Mesenchymal stem cell (in vitro differentiated cells and primary cell): ENCODE measurements at regions not wholly inside any gene's neighbourhood (a gene's known extent, or its start where the extent isn't known, plus 50 kb on each side); places are given as distances from the start of the nearest gene placed in this dataset.

ENCODE experiments used
- DNase-seq: peaks from one replicate; pipeline ENCODE4 v3.0.0-alpha.2; 2013
- H2AFZ ChIP-seq: one replicate; pipeline ENCODE4 v1.6.1; 2013; ENCODE audit warnings: low read depth, mild to moderate bottlenecking, control low read depth, inconsistent platforms, low read length, moderate library complexity
- H2AK5ac ChIP-seq: 2 replicates; pipeline ENCODE4 v1.6.1; 2013; ENCODE audit warnings: low read length, moderate library complexity, mild to moderate bottlenecking, inconsistent platforms; ENCODE audit not compliant: severe bottlenecking
- H2BK120ac ChIP-seq: one replicate; pipeline ENCODE4 v1.6.1; 2013; ENCODE audit warnings: low read depth, mild to moderate bottlenecking, inconsistent platforms, low read length, moderate library complexity
- H2BK12ac ChIP-seq, 2 experiments: one replicate each; pipeline ENCODE4 v1.6.1; 2013; ENCODE audit warnings: inconsistent platforms in 2 of 2, low read length in 2 of 2, mild to moderate bottlenecking in 2 of 2, moderate library complexity in 2 of 2, control low read depth in 1 of 2
- H2BK15ac ChIP-seq: one replicate; pipeline ENCODE4 v1.6.1; 2013; ENCODE audit warnings: mild to moderate bottlenecking, low read depth, inconsistent platforms; ENCODE audit not compliant: poor library complexity, severe bottlenecking
- H2BK5ac ChIP-seq: 2 replicates; pipeline ENCODE4 v1.6.1; 2013; ENCODE audit warnings: low read depth, mild to moderate bottlenecking, low read length, control low read depth, inconsistent platforms; ENCODE audit not compliant: poor library complexity, severe bottlenecking
- H3K14ac ChIP-seq, 2 experiments: one replicate each; pipeline ENCODE4 v1.6.1; 2013; ENCODE audit warnings: inconsistent platforms in 2 of 2, low read length in 2 of 2, control low read depth in 1 of 2, mild to moderate bottlenecking in 1 of 2, moderate library complexity in 1 of 2
- H3K18ac ChIP-seq, 2 experiments: one replicate each; pipeline ENCODE4 v1.6.1; 2013; ENCODE audit warnings: inconsistent platforms in 2 of 2, low read length in 2 of 2, control low read depth in 1 of 2, low read depth in 1 of 2, mild to moderate bottlenecking in 1 of 2
- H3K23ac ChIP-seq, 2 experiments: one replicate each; pipeline ENCODE4 v1.6.1; 2013; ENCODE audit warnings: inconsistent platforms in 2 of 2, low read length in 2 of 2, mild to moderate bottlenecking in 2 of 2, moderate library complexity in 2 of 2, control low read depth in 1 of 2
- H3K27ac ChIP-seq: 2 replicates; pipeline ENCODE4 v1.5.1; 2013; ENCODE audit warnings: mild to moderate bottlenecking, moderate library complexity, low read length, control low read depth, inconsistent platforms; ENCODE audit not compliant: poor library complexity, severe bottlenecking
- H3K27me3 ChIP-seq, 2 experiments: 2 replicates each; pipeline versions ENCODE4 v1.6.1 to v1.7.0; 2013; ENCODE audit warnings: low read length in 2 of 2, mild to moderate bottlenecking in 2 of 2, moderate library complexity in 2 of 2, control low read depth in 1 of 2, inconsistent platforms in 1 of 2; ENCODE audit not compliant: control insufficient read depth in 1 of 2, insufficient read depth in 1 of 2
- H3K36me3 ChIP-seq, 2 experiments: 2 replicates each; pipeline versions ENCODE4 v1.6.1 to v1.7.0; 2013; ENCODE audit warnings: low read length in 2 of 2, control low read depth in 1 of 2, inconsistent platforms in 1 of 2, low read depth in 1 of 2, mild to moderate bottlenecking in 1 of 2; ENCODE audit not compliant: insufficient read depth in 2 of 2, control insufficient read depth in 1 of 2
- H3K4ac ChIP-seq, 2 experiments: one replicate each; pipeline ENCODE4 v1.6.1; 2013; ENCODE audit warnings: inconsistent platforms in 2 of 2, low read length in 2 of 2, mild to moderate bottlenecking in 2 of 2, moderate library complexity in 2 of 2, control low read depth in 1 of 2, low read depth in 1 of 2
- H3K4me1 ChIP-seq: 2 replicates; pipeline ENCODE4 v1.6.1; 2013; ENCODE audit warnings: low read depth, low read length, control low read depth; ENCODE audit not compliant: control insufficient read depth, insufficient read depth
- H3K4me2 ChIP-seq: 2 replicates; pipeline ENCODE4 v1.6.1; 2013; ENCODE audit warnings: low read length, mild to moderate bottlenecking, inconsistent platforms; ENCODE audit not compliant: poor library complexity, severe bottlenecking
- H3K4me3 ChIP-seq, 2 experiments: 2 replicates each; pipeline versions ENCODE4 v1.5.1 to v1.7.0; 2013; ENCODE audit warnings: low read length in 2 of 2, mild to moderate bottlenecking in 2 of 2, control low read depth in 1 of 2, low read depth in 1 of 2; ENCODE audit not compliant: insufficient read depth in 1 of 2
- H3K79me1 ChIP-seq: replicated peaks from 2 replicates; pipeline ENCODE4 v1.6.1; 2013; ENCODE audit warnings: mild to moderate bottlenecking, control low read depth, low read length, inconsistent platforms; ENCODE audit not compliant: poor library complexity, severe bottlenecking
- H3K9ac ChIP-seq: 2 replicates; pipeline ENCODE4 v1.7.0; 2013; ENCODE audit warnings: mild to moderate bottlenecking, low read length, moderate library complexity
- H3K9me3 ChIP-seq: 2 replicates; pipeline ENCODE4 v1.7.0; 2013; ENCODE audit warnings: mild to moderate bottlenecking, low read length; ENCODE audit not compliant: control insufficient read depth
- H4K8ac ChIP-seq: one replicate; pipeline ENCODE4 v1.6.1; 2013; ENCODE audit warnings: inconsistent platforms, mild to moderate bottlenecking, low read length, moderate library complexity
- H4K91ac ChIP-seq: one replicate; pipeline ENCODE4 v1.6.1; 2013; ENCODE audit warnings: mild to moderate bottlenecking, low read length, inconsistent platforms
- WGBS: methylation state at CpG from one replicate; pipeline ENCODE4 v1.1.7; 2013; ENCODE audit warnings: mixed read lengths; 5-methylcytosine and 5-hydroxymethylcytosine counted together

GRCh38 chr7:20562461-20562860 lies 53.0 kb upstream of the ABCB5 start:
- Histone ChIP-seq H3K79me1 (no peaks in the 10 kb centered on the region), H2AK5ac (no peak overlapping the region), H3K9ac (no peak overlapping the region), H2AFZ (no peak overlapping the region), H3K4me3 (no peak overlapping the region), H2BK5ac (no peak overlapping the region), H3K36me3 (no peaks in the 10 kb centered on the region), H2BK12ac (no peak overlapping the region), H3K18ac (no peak overlapping the region), H3K4ac (no peak overlapping the region), H2BK120ac (no peak overlapping the region), H3K23ac (no peak overlapping the region), H3K4me2 (no peak overlapping the region), H3K27me3 (no peaks in the 10 kb centered on the region), H2BK15ac (no peak overlapping the region), H4K91ac (no peak overlapping the region), H3K4me1 (no peaks in the 10 kb centered on the region), H3K27ac (no peak overlapping the region), H4K8ac (no peak overlapping the region), H3K9me3 (no peaks in the 10 kb centered on the region), H3K14ac (no peak overlapping the region)
- 51% methylated on average over 3 of the region's 4 CpGs for WGBS
- no peak for DNase-seq
